Astrocyte of the spinal cord (primary cell): ENCODE measurements at regions not wholly inside any gene's neighbourhood (a gene's known extent, or its start where the extent isn't known, plus 50 kb on each side); places are given as distances from the start of the nearest gene placed in this dataset.

Experiments
- DNase-seq: peaks from one replicate; pipeline ENCODE4 v3.0.0; 2011; ENCODE audit warnings: low read depth, low spot score
- H3K4me3 ChIP-seq: 2 replicates; pipeline ENCODE4 v1.5.1; 2011; ENCODE audit warnings: low read depth, mild to moderate bottlenecking, low read length, moderate library complexity
- CTCF ChIP-seq: IDR thresholded peaks from 2 replicates; pipeline ENCODE4 v1.5.1; 2012; ENCODE audit warnings: low read depth, mild to moderate bottlenecking, low read length, inconsistent platforms
- in situ Hi-C: cut with HindIII; loops from 2 replicates; pipeline ENCODE4 v1.10.0; 2017; ENCODE audit warnings: low sequenced_read_pairs

- TF ChIP-seq CTCF, result no peak
- in situ Hi-C loops, result no loop called here
- DNase-seq, result no peak
- no peak overlapping the region for H3K4me3 ChIP-seq
These were observed 168.1 kb downstream of the RAB11FIP2 start for GRCh38 chr10:117878626-117879025.

DNA sequence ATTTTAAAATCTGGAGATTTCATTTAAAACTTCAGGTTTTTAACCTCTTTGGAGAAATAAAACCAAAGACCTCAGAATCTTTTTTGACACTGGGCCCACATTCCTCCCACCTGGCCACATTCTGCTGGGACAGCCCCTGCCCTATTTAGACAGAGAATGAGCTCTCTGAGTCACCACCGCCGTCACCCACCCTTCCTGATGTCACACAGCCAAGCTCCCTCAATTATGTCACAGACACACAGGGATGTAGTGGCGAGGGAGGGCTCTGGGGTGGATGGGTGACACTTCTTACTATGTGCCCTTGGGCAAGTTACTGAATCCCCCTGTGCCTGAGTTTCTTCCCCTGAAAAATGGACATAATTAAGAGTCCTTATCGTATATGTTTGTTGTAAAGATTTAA is 162.6 kb downstream of the RAB11FIP2 start:
- in situ Hi-C loops, result no loop called here
- DNase-seq, result no peak
- TF ChIP-seq CTCF, result no peak
- H3K4me3 ChIP-seq, result no peak overlapping the region

DNA sequence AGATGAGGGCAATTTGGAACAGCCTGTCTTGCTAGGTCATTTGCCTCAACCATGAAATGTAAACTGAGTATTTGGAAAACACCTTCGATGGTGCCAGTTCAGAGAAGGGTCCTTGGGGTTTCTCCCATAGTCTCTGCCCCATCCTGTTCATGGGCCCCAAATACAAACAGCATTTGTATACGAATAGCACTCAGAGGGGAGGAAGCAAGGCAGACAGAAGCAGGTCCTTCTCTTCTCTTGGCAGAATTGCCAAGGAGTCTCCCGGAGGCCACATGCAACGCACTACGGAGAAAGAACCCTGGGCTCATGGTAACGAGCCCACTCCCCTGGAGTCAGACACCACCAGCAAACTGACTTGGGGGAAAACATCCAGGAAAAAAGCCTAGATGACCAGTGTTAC is 162.1 kb downstream of the RAB11FIP2 start:
- no peak for DNase-seq
- no peak overlapping the region for H3K4me3 ChIP-seq
- no peak for TF ChIP-seq CTCF
- in situ Hi-C loops, result no loop called here

GRCh38 chr10:117885206-117885829 is 161.4 kb downstream of the RAB11FIP2 start:
- no peak for DNase-seq
- TF ChIP-seq CTCF, result no peak
- H3K4me3 ChIP-seq, result no peak overlapping the region
- in situ Hi-C loops, result no loop called here

GRCh38 chr10:117886766-117887165 is 160.0 kb downstream of the RAB11FIP2 start:
- DNase-seq, result no peak
- TF ChIP-seq CTCF, result no peak
- H3K4me3 ChIP-seq, result no peak overlapping the region
- in situ Hi-C loops, result no loop called here

GRCh38 chr10:117889664-117890063 is 157.1 kb downstream of the RAB11FIP2 start:
- no peak for TF ChIP-seq CTCF
- H3K4me3 ChIP-seq, result no peak overlapping the region
- in situ Hi-C loops, result no loop called here
- no peak for DNase-seq
